GM12878 (cell line): ENCODE measurements at regions not wholly inside any gene's neighbourhood (a gene's known extent, or its start where the extent isn't known, plus 50 kb on each side); places are given as distances from the start of the nearest gene placed in this dataset.

Experiments used
- ATAC-seq: fragments of 200-7000 bp; cut with Tn5 transposase; 3 replicates; pipeline ENCODE4 v1.9.1; 2020; ENCODE audit warnings: mild to moderate bottlenecking, moderate library complexity
- BruUV-seq: library from RNA; stranded (reverse); fragments of 400-500 nt; replicated peaks from 2 replicates; lab custom pipeline; 2021; lab: Mats Ljungman, UMichigan
- CTCF ChIA-PET: fragments of 300-600 bp; sonication (Branson Sonifier 250); formaldehyde crosslinking; extraction: SDS; loops from one replicate; lab custom pipeline; 2021; ENCODE audit warnings: inconsistent platforms; lab: Yijun Ruan, JAX
- POLR2A ChIA-PET: fragments of 350-600 bp; formaldehyde crosslinking; extraction: SDS; loops from one replicate; lab custom pipeline; 2021; ENCODE audit warnings: inconsistent platforms; lab: Charles Lee
- RAD21 ChIA-PET: fragments of 300-600 bp; sonication (Branson Sonifier 250); formaldehyde crosslinking; loops from one replicate; lab custom pipeline; 2023; ENCODE audit warnings: antibody characterized with exemption; ENCODE audit not compliant: unreplicated experiment; lab: Charles Lee
- SMC1A ChIA-PET: fragments of 300-600 bp; sonication (Branson Sonifier 250); formaldehyde crosslinking; loops from one replicate; lab custom pipeline; 2023; ENCODE audit not compliant: unreplicated experiment, uncharacterized antibody; lab: Charles Lee
- DNase-seq: peaks from one replicate; pipeline ENCODE4 v3.0.0-alpha.2; 2011; ENCODE audit warnings: low read depth, low spot score
- FAIRE-seq: peaks from 3 replicates; lab custom pipeline; 2011; peaks lifted over from hg19 to GRCh38; lab: Jason Lieb, UNC
- H2AFZ ChIP-seq: 2 replicates; pipeline ENCODE4 v1.6.0; 2011; ENCODE audit warnings: low read depth, low read length, control low read depth; ENCODE audit not compliant: control insufficient read depth
- H3K27ac ChIP-seq: 2 replicates; pipeline ENCODE4 v1.5.1; 2011; ENCODE audit warnings: control low read depth; ENCODE audit not compliant: control insufficient read depth, insufficient read depth
- H3K27me3 ChIP-seq, 2 experiments: replicated peaks in 1 of 2; 2 replicates each; pipeline versions ENCODE4 v1.6.0 to v1.6.1; 2011; ENCODE audit warnings: low read length in 1 of 2; ENCODE audit not compliant: control insufficient read depth in 2 of 2, insufficient read depth in 2 of 2
- H3K36me3 ChIP-seq, 2 experiments: 2 replicates each; pipeline ENCODE4 v1.5.1; 2011; ENCODE audit warnings: low read length in 1 of 2; ENCODE audit not compliant: control insufficient read depth in 2 of 2, insufficient read depth in 2 of 2
- H3K4me1 ChIP-seq: 2 replicates; pipeline ENCODE4 v1.6.1; 2011; ENCODE audit warnings: mild to moderate bottlenecking, low read length, moderate library complexity, mixed read lengths; ENCODE audit not compliant: control insufficient read depth, insufficient read depth
- H3K4me2 ChIP-seq: 2 replicates; pipeline ENCODE4 v1.6.0; 2011; ENCODE audit warnings: control low read depth; ENCODE audit not compliant: control insufficient read depth, insufficient read depth
- H3K4me3 ChIP-seq: fragments of 200-600 bp; sonication (generic); 2 replicates; pipeline ENCODE4 v1.5.1; 2016
- H3K79me2 ChIP-seq: 2 replicates; pipeline ENCODE4 v1.6.0; 2011; ENCODE audit warnings: low read length; ENCODE audit not compliant: control insufficient read depth, insufficient read depth
- H3K9ac ChIP-seq: 2 replicates; pipeline ENCODE4 v1.8.0; 2011; ENCODE audit warnings: low read length, control low read depth, mixed read lengths; ENCODE audit not compliant: control insufficient read depth, insufficient read depth
- H3K9me3 ChIP-seq: replicated peaks from 3 replicates; pipeline ENCODE4 v1.5.1; 2011; ENCODE audit warnings: mild to moderate bottlenecking, low read length; ENCODE audit not compliant: control insufficient read depth, insufficient read depth
- H4K20me1 ChIP-seq: 2 replicates; pipeline ENCODE4 v1.6.0; 2011; ENCODE audit not compliant: control insufficient read depth, insufficient read depth
- CTCF ChIP-seq, 3 experiments: IDR thresholded peaks in 2 of 3; conservative IDR thresholded peaks in 1 of 3; 2 replicates each; pipeline ENCODE4 v1.5.1; 2011; ENCODE audit warnings: low read depth in 3 of 3, low read length in 3 of 3, mild to moderate bottlenecking in 3 of 3, control low read depth in 2 of 3, moderate library complexity in 2 of 3, inconsistent platforms in 1 of 3, mixed read lengths in 1 of 3; ENCODE audit not compliant: control insufficient read depth in 2 of 3, insufficient read depth in 1 of 3; ENCODE audit errors: extremely low read depth in 1 of 3
- ETV6 ChIP-seq, 2 experiments: fragments of 450-650 bp in 1 of 2; IDR thresholded peaks in 1 of 2; conservative IDR thresholded peaks in 1 of 2; 2 replicates each; pipeline ENCODE4 v1.6.1; 2014; ENCODE audit warnings: antibody characterized with exemption in 1 of 2, borderline replicate concordance in 1 of 2, low read depth in 1 of 2, mild to moderate bottlenecking in 1 of 2, moderate library complexity in 1 of 2
- RAD21 ChIP-seq: IDR thresholded peaks from 2 replicates; pipeline ENCODE4 v1.6.1; 2011; ENCODE audit warnings: mild to moderate bottlenecking, low read depth, low read length, moderate library complexity; ENCODE audit not compliant: insufficient read depth
- SMC3 ChIP-seq: IDR thresholded peaks from 2 replicates; pipeline ENCODE4 v1.6.1; 2011; ENCODE audit warnings: low read length, improper control_type of control experiment, borderline replicate concordance
- WGBS: methylation state at CpG from one replicate; pipeline ENCODE4 v1.1.6; 2016; ENCODE audit warnings: low lambda C conversion rate; ENCODE audit not compliant: insufficient replicate concordance, insufficient coverage; ENCODE audit errors: missing lambda C conversion rate; 5-methylcytosine and 5-hydroxymethylcytosine counted together
- in situ Hi-C: fragments of 300-500 bp; cut with MboI; formaldehyde crosslinking; loops from 9 replicates; pipeline ENCODE4 v1.14.3; 2018; ENCODE audit warnings: mixed read lengths
- intact Hi-C: fragments of 100-400 bp; cut with micrococcal nuclease; formaldehyde crosslinking; loops from one replicate; pipeline ENCODE4 v1.14.2; 2022; ENCODE audit not compliant: unreplicated experiment

- TF ChIP-seq CTCF (IDR thresholded peaks at IDR 0.05 in 2 of 3, conservative IDR thresholded peaks at IDR 0.05 in 1 of 3; ENCODE audit: control insufficient read depth in 2 of 3, extremely low read depth in 1 of 3, insufficient read depth in 1 of 3, low read depth in 3 of 3, low read length in 3 of 3): peak; percentile 52 to 67 (median 65)
Observed at GRCh38 chr13:90867336-90867683, 480.2 kb upstream of the MIR17HG start (continued).

- ATAC-seq: peak; percentile 39
- no peak for DNase-seq
- H3K4me2 ChIP-seq: no peak overlapping the region
- H3K79me2 ChIP-seq: no peaks in the 10 kb centered on the region
- H3K4me3 ChIP-seq: no peak overlapping the region
- POLR2A ChIA-PET: no interaction called here
- no peaks in the 10 kb centered on the region for H3K9me3 ChIP-seq
- intact Hi-C loops: loop anchor here (5.0 to 10.0 kb wide), 6 partner anchors 149 to 944 kb away; no protein-coding TSS in a partner anchor
- RAD21 ChIA-PET: no interaction called here
- H3K27me3 ChIP-seq: no peaks in the 10 kb centered on the region
- no peaks in the 10 kb centered on the region for H3K4me1 ChIP-seq
- CTCF ChIA-PET: no interaction called here
- no peak for FAIRE-seq
- no peaks in the 10 kb centered on the region for H3K36me3 ChIP-seq
- no peaks in the 10 kb centered on the region for H4K20me1 ChIP-seq
- TF ChIP-seq ETV6 (conservative IDR thresholded peaks at IDR 0.05 in 1 of 2, IDR thresholded peaks at IDR 0.05 in 1 of 2; ENCODE audit: borderline replicate concordance in 1 of 2, low read depth in 1 of 2) (no peak), CTCF (IDR thresholded peaks at IDR 0.05 in 2 of 3, conservative IDR thresholded peaks at IDR 0.05 in 1 of 3; ENCODE audit: control insufficient read depth in 2 of 3, extremely low read depth in 1 of 3, insufficient read depth in 1 of 3, low read depth in 3 of 3, low read length in 3 of 3) (peak; percentile 47 to 54 (median 52); a peak in 5 of 6 replicates), RAD21 (peak; percentile 67), SMC3 (peak; percentile 43; the same call in 1 of the 2 replicates)
- TF ChIP-seq, all 136 proteins: peak for 3
- Histone ChIP-seq H3K27ac (no peak overlapping the region), H3K9ac (no peak overlapping the region), H2AFZ (no peak overlapping the region)
- SMC1A ChIA-PET: no interaction called here
- BruUV-seq: no TSS peak
- WGBS: 44% methylated on average over 2 of the region's 2 CpGs
- in situ Hi-C loops: no loop called here
Observed at GRCh38 chr13:90868321-90868920, 479.1 kb upstream of the MIR17HG start.
